Small intestine (tissue), 7 donors: ENCODE measurements at regions not wholly inside any gene's neighbourhood (a gene's known extent, or its start where the extent isn't known, plus 50 kb on each side); places are given as distances from the start of the nearest gene placed in this dataset.
"Not testable (repeated sequence)": the region's sequence is repeated elsewhere in the genome, so short reads cannot be mapped to it uniquely, and the experiment has no call there.

ENCODE experiments used
- DNase-seq, 2 donors: peaks; one replicate each; pipeline versions ENCODE4 v3.0.0 to v3.0.0-alpha.2; 2013
- FAIRE-seq: peaks from 2 replicates; lab custom pipeline; 2012; peaks lifted over from hg19 to GRCh38; lab: Jason Lieb, UNC
- H3K27ac ChIP-seq, 3 donors: one replicate each; pipeline ENCODE4 v1.5.1; 2013; ENCODE audit warnings: low read length in 2 of 3, mild to moderate bottlenecking in 2 of 3, control low read depth in 1 of 3, inconsistent platforms in 1 of 3, low read depth in 1 of 3, moderate library complexity in 1 of 3
- H3K27me3 ChIP-seq, 3 donors: one replicate each; pipeline ENCODE4 v1.6.1; 2013; ENCODE audit warnings: low read length in 3 of 3, inconsistent platforms in 1 of 3; ENCODE audit not compliant: control insufficient read depth in 3 of 3, insufficient read depth in 3 of 3
- H3K36me3 ChIP-seq, 3 donors: one replicate each; pipeline ENCODE4 v1.6.1; 2013; ENCODE audit warnings: low read length in 3 of 3, inconsistent platforms in 1 of 3, low read depth in 1 of 3, mild to moderate bottlenecking in 1 of 3, moderate library complexity in 1 of 3; ENCODE audit not compliant: control insufficient read depth in 3 of 3, insufficient read depth in 2 of 3
- H3K4me1 ChIP-seq, 3 donors: one replicate each; pipeline ENCODE4 v1.6.1; 2013; ENCODE audit warnings: low read length in 2 of 3, inconsistent platforms in 1 of 3, low read depth in 1 of 3, mild to moderate bottlenecking in 1 of 3, moderate library complexity in 1 of 3; ENCODE audit not compliant: control insufficient read depth in 3 of 3, insufficient read depth in 2 of 3
- H3K4me3 ChIP-seq, 3 donors: one replicate each; pipeline ENCODE4 v1.5.1; 2013; ENCODE audit warnings: low read length in 3 of 3, control low read depth in 1 of 3, inconsistent platforms in 1 of 3, low read depth in 1 of 3, mild to moderate bottlenecking in 1 of 3, moderate library complexity in 1 of 3
- H3K9me3 ChIP-seq, 2 donors: one replicate each; pipeline ENCODE4 v1.6.1; 2013; ENCODE audit warnings: low read depth in 1 of 2, low read length in 1 of 2; ENCODE audit not compliant: control insufficient read depth in 2 of 2, insufficient read depth in 1 of 2
- WGBS, 3 donors: extraction: QIAGEN DNeasy Blood & Tissue Kit; methylation state at CpG; one replicate each; pipeline ENCODE4 v1.1.7; 2013; 5-methylcytosine and 5-hydroxymethylcytosine counted together
- donor health status: healthy with polysubstance abuse.
- donor health status: control.
- donor health status: control.
- donor health status: Bipolar disorder and iron deficiency.
- donor health status: healthy.

DNA sequence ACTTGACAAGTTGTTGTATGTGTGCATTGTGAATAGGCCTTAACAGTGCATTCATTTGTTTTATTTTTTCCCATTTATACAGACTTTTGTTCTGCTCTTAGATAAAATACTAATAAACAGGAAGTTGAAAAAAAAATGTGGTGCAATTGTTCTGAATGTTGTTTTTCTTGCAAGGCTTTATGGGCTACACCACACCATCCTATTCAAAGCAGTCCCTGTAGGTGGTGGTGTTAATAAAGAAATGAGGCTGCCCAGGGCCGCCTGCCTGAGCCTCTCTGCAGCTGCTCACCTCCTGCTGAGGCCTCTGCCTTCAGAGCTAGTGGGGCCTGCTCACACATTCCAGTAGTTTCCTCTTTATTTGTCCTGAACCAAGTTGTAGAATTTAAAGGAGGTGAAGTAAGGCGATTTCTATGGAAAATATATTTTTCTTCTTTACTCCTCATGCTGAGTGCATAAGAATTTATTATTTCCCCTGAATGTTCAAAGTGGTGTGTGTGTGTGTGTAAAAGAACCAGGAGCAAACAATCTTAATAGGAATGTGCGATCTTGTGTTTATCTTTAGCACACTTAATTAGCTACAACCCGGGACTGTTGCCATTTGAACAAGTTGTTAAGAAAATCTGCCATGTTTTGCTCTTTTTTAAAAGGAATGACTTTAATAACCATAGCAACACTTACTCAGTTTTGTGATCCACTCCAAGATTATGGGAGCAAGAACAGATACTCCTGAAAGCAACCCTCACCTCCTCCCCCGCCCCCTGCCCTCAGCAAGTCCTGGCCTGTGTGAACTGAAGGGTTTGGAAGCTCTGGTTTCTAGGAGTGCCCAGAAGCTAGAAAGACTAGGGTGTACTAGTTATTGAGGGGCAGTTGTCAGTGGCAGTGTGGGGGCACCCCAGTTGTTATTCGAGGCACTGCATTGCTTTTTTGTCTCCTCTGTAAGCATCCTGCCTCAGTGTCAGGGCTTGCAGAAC is 251.6 kb upstream of the PLGLB2 start:
- not testable (repeated sequence) for FAIRE-seq, H3K27me3 ChIP-seq, H3K4me1 ChIP-seq, H3K4me3 ChIP-seq, H3K36me3 ChIP-seq, H3K27ac ChIP-seq, H3K9me3 ChIP-seq
- DNase-seq, result peak; percentile 28 to 31
- 21 to 40% (median 22%) methylated on average over 1 to 2 of the region's 6 CpGs for WGBS, 3 donors

DNA sequence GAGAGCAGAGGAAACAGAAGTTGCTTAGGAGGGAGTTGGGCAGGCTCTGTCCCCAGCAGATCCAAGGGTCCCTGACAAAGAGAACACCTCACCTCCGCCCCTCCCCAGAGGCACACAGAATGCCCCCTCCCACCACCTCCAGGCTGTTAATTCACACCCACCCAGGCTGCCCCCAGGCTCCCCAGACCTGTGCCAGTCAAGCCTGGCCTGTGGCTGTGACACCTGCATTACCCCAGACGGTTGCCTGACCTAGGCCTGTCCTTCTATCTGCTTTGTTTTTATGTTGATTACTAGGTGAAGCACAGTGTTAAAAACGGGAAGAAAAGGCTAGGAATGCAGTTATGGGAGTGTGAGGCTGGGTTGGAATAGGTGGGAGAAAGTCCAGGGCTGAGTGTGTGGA is 250.8 kb upstream of the PLGLB2 start:
- WGBS, 3 donors, result 43 to 81% (median 64%) methylated on average over 1 of the region's 3 CpGs
- not testable (repeated sequence) for H3K9me3 ChIP-seq, H3K36me3 ChIP-seq, H3K27ac ChIP-seq, H3K4me1 ChIP-seq, DNase-seq, H3K4me3 ChIP-seq, FAIRE-seq, H3K27me3 ChIP-seq

- not testable (repeated sequence) for H3K4me3 ChIP-seq, FAIRE-seq, H3K27me3 ChIP-seq, DNase-seq, H3K4me1 ChIP-seq, H3K36me3 ChIP-seq, H3K9me3 ChIP-seq
- H3K27ac ChIP-seq, result peak overlapping the region in 2 of 3 donors; percentile 20 to 78
- 44 to 85% (median 69%) methylated on average over 3 of the region's 4 CpGs for WGBS, 3 donors
These were observed 250.2 kb upstream of the PLGLB2 start for GRCh38 chr2:87497700-87498099.

- not testable (repeated sequence) for H3K4me3 ChIP-seq, H3K27me3 ChIP-seq, H3K9me3 ChIP-seq, H3K4me1 ChIP-seq, H3K36me3 ChIP-seq, DNase-seq, FAIRE-seq
- WGBS, 3 donors, result 59 to 74% (median 60%) methylated on average over 4 to 7 of the region's 12 CpGs
- H3K27ac ChIP-seq, result peak overlapping the region in 1 of 3 donors; percentile 78
These were observed 249.6 kb upstream of the PLGLB2 start for GRCh38 chr2:87498169-87498853.

GRCh38 chr2:87498854-87499238 is 249.0 kb upstream of the PLGLB2 start:
- H3K4me1 ChIP-seq, DNase-seq, H3K4me3 ChIP-seq, FAIRE-seq, H3K9me3 ChIP-seq, H3K36me3 ChIP-seq, H3K27me3 ChIP-seq: not testable (repeated sequence)
- peak overlapping the region in 1 of 3 donors; percentile 49 for H3K27ac ChIP-seq
- WGBS, 3 donors, result 56 to 83% methylated on average over 1 of the region's 7 CpGs; no CpG with 5 or more reads in 1 of the 3 donors

- WGBS, 3 donors, result 46 to 65% (median 65%) methylated on average over 4 of the region's 6 CpGs
- H3K27ac ChIP-seq, result peak overlapping the region in 1 of 3 donors; percentile 64
- H3K27me3 ChIP-seq, H3K9me3 ChIP-seq, H3K4me3 ChIP-seq, DNase-seq, FAIRE-seq, H3K4me1 ChIP-seq, H3K36me3 ChIP-seq: not testable (repeated sequence)
These were observed 248.0 kb upstream of the PLGLB2 start for GRCh38 chr2:87499860-87500259.

- H3K27ac ChIP-seq, result peak overlapping the region in 1 of 3 donors; percentile 65
- H3K27me3 ChIP-seq, H3K36me3 ChIP-seq, FAIRE-seq, DNase-seq, H3K4me3 ChIP-seq, H3K9me3 ChIP-seq, H3K4me1 ChIP-seq: not testable (repeated sequence)
These were observed 247.5 kb upstream of the PLGLB2 start for GRCh38 chr2:87500421-87500820.

- not testable (repeated sequence) for H3K27me3 ChIP-seq, DNase-seq, H3K27ac ChIP-seq, H3K9me3 ChIP-seq, H3K36me3 ChIP-seq, H3K4me1 ChIP-seq, FAIRE-seq, H3K4me3 ChIP-seq
- 54 to 69% (median 61%) methylated on average over 10 of the region's 11 CpGs for WGBS, 3 donors
These were observed 246.9 kb upstream of the PLGLB2 start for GRCh38 chr2:87500951-87501350.
